HG03045 (cell line): ENCODE measurements at regions not wholly inside any gene's neighbourhood (a gene's known extent, or its start where the extent isn't known, plus 50 kb on each side); places are given as distances from the start of the nearest gene placed in this dataset.

Source experiments
- ATAC-seq: cut with Tn5 transposase; IDR thresholded peaks from one replicate; pipeline ENCODE4 v1.9.1; 2021; ENCODE audit warnings: mild to moderate bottlenecking, moderate library complexity; ENCODE audit not compliant: unreplicated experiment

DNA sequence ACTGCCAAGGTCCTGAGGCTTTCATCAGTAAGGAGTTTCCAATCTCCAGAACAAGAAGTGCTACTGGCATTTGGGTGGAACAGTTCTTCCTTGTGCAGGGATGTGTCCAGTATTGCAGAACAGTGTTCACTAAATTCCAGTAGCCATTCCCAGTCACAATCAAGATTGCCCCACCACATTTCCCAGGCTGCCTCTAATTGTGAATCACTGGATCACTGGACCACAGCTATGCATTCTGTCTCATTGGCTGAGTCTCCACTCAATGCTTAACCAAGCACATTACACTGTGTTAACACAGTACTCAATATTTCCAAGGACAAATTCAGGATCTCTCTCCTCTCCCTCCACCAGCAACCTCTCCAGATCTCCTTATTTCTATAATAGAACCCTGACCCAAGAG lies 160.2 kb upstream of the CCDC150 start:
- no peak for ATAC-seq

DNA sequence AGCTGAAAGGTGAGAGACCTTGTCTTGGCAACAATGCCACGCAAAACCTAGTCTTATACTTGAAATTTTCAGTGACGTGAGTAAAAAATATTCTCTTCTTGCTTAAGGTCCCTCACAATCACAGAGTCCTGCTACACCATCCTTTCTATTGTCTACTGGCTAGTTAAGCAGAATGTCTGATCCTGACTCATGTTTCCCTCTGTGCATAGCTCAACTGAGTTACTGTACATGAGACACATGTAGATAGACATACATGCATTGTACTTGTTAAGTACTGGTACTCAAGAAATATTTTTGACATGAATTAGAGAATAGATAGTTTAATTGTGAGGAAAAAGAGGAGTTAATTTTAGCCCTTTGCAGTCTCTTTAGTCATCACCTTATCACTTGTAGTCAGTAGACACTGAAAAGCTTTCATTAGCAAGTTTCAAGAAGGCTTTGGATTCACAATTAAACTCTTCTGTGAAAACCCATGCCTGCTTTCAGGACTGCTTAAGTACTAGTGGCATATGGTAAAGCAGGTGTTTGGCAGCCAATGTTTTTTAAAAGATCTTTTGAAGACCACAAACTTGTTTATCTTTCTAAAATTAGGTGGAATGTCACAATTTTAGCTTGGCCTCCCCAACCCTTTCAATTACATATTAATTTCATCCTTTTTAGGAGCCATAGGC lies 158.7 kb upstream of the CCDC150 start:
- ATAC-seq, result no peak

DNA sequence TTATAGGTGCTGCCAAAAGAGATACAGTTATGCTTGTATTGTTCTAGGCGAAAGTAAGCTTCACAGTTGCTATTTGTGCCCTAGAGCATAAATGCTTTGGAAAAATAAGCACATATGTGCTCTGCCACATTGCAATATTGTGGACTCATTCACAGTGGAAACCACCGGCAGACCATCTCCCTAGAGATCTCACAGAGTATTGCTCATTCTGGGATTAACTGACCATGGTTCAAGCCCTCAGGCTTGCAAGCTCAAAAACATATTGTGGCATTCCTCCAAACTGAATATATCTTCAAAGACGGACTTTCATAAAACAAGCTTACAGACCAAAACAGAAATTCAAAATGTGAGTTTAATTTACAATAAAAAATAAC lies 158.2 kb upstream of the CCDC150 start:
- ATAC-seq, result no peak

DNA sequence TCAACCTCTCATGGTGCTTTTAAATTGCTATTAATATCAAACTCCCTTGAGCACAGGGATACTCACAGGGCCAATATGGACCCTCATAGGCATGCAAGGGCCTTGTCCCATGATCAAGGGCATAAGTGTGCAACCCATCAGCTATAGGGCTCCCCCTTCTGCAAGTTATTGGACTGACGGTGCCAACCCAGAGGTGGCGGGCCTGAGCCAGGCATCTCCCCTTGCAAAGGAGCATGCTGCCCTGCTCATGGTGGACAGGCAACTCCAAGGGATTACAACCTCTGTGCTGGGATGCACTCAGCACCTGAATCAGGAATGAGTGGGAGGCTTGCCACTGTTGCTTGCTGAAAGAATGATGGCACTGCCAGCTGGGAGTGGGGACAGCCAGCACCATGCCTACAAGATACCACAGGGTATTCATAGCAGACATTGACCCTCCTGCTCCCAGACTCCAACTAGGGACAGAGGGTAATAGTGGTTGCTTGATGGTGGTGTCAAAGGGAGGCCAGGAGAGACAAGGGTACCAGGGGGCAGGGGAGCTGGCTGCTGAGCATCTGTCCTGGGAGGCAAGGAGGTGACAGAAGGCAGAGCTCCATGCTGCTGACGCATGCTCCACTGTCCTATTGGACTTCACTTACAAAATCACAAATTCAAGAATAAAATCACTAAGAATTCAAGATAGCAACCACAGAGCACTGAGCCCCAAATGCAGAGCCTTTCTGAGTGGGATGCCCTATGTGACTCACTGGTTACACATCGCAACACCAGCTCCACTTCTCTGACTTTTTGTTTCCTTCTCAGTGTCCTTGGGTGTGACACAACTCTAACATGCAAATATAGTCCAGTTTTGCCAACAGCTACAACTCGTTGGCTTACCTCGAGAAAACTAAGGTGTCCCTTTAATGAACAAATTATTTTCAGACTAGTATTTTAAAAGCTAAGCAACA lies 157.1 kb upstream of the CCDC150 start:
- ATAC-seq, result no peak

DNA sequence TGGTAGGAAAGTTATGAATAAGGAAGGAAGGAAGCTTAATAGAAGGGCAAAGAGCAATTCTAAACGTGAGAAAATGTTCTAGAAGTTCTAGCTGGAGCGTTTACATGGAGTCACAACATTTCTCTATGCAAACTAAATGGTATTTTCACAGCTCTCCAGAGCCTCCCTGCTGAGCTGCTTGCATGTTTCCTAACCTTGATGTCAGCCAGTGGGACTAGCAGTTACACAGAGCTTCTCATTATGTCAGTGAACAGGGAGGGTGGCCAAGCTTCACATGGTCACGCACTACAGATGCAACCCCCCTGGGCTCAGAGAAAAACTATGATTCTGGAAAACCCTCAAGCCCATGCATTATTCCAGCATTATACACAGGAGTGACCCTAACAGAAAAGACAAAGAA lies 153.4 kb upstream of the CCDC150 start:
- ATAC-seq, result no peak

DNA sequence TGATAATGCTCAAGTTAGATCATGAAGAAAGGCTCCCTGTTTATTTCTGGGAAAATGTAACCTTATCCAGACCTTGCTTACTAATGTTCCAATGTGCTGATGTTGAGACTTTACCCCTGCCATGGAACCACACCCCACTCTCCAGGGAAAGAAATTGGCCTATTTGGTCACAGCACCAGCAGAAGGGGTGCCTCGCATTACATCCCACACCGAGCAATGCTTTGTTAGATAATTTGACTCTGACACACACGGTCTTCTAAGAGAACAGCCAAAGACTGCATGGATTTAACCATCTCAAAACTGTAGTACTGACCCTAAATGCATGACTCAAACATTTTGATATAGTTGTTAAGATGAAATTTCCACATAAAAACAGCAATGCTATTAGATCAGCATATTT lies 152.1 kb upstream of the CCDC150 start:
- ATAC-seq, result no peak

DNA sequence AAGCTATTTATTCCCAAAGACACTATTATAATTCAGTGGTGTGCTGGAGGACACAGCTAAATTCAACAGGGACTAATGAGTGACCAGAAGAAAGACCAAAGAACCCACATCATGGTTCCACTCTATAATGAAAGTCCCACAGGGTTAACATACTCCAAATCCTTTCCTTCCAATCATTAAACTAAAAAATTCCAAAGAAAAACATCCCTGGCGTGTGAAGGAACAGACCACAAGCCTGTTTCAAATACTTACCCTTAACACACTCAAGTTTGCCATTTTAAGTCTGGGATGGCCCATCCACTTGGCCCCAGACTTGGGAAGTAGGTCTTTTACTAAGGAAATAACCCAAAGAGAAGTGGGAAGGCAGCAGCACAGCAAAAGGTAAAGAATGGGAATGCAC lies 150.1 kb upstream of the CCDC150 start:
- ATAC-seq, result no peak

DNA sequence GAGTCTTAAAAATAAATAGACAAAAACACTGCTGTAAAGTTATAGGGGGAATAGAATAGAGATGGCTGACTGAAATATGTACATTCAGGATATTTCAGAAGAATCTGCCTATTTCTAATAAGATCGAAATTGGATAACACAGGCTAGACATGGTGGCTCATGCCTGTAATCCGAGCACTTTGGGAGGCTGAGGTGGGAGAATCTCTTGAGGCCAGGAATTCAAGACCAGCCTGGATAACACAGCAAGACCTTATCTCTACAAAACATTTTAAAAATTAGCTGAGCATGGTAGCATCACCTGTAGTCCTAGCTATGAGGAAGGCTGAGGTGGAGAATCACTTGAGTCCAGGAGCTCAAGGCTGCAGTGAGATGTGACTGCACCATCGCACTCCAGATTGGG lies 146.6 kb upstream of the CCDC150 start:
- ATAC-seq, result no peak

DNA sequence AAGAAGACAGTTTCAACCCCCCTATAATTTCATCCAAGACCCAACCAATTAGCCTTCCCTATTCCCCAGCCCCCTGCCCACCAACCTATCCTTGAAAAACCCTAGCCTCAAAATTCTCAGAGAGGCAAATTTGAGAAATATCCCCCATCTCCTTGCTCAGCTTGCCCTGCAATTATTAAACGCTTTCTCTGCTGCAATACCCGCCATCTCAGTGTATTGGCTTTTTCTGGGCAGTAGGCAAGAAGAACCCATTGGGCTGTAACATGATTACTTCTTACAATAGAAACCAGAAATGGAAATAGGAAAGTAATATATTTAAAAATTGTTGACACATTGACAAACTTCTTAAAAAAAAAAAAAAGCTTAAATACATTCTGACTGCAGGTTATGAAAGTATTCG lies 140.6 kb upstream of the CCDC150 start:
- no peak for ATAC-seq

DNA sequence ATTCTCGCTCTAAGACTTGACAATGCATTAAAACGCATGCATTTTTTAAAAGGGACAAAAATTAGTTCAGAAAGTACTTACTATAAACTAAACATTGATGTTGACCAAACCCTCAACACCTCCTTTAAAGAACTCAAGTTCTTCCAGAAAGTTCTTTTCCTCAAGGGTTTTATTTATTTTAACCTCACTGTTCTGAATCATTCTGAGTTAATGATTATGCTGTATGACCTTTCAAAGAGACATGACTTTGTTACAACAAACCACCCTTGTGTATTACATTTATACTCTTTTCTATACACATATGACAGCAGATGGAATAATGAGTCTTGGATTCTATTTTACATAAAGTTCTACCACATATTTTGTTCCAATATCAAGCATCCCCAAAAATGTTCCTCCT lies 139.8 kb upstream of the CCDC150 start:
- no peak for ATAC-seq

DNA sequence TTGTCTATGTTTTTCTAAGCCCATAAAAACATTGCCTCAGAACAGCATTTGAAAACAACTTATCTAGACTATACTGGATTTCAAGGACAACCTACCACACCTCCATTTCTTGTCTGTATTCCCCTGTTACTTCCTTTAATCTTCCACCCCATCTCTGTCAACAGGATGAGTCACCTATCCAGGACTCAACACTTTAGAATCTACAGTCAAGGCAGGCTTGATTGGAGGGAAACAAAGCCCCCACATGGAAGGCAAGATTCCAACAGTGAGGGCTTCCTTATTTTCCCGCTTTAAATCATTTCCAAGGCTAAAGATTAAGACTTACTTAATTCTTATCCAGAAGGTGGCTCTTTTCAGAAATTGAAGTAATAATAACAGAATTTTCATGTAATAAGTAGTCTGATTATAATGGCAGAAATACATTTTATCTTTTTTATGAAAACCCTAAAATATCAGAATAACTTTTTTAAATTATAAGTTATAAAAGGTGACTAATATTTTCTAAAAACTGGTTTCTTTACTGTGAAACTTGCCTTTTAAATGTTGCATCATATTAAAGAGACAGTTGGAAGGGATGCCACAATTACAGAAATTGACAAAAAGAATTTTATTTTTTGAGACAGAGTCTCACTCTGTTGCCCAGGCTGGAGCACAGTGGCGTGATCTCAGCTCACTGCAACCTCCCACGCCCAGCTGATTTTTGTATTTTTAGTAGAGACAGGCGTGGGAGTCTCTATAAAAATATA lies 138.7 kb upstream of the CCDC150 start:
- no peak for ATAC-seq

DNA sequence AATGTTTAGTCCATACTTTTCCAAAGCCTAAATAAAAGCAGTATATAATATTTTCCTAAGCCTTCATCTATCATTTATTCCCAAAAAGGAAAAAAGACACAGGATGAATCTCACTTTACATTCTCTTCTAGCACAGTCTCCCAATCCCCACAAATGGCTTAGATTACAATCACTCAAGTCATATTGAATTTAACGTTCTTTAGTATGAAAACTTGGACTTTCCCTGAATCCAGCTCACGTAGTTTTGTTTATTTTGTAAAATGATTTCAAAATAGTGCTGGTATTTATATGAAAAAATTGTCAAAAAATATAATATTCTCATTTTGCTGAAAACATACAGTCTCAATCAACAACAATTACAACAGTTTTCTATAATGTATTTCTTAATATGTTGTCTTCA lies 137.7 kb upstream of the CCDC150 start:
- no peak for ATAC-seq

DNA sequence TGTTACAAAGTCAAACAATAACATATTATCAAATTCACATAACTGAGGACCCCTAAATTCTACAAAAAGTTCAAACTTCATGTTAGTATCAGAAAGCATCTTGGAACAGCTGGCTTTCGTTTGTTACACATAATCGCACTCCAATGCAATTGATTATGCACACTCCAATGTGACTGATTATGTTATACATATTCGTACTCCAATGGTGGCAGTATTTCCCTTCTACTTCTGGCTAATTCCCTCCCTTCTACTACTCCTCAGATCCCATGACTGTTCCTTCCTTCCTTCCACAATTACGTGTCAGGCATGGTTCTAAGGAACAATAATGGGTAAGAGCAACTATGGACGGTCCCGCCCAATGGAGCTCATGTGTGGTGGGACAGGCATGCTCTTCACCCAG lies 137.1 kb upstream of the CCDC150 start:
- ATAC-seq, result no peak

DNA sequence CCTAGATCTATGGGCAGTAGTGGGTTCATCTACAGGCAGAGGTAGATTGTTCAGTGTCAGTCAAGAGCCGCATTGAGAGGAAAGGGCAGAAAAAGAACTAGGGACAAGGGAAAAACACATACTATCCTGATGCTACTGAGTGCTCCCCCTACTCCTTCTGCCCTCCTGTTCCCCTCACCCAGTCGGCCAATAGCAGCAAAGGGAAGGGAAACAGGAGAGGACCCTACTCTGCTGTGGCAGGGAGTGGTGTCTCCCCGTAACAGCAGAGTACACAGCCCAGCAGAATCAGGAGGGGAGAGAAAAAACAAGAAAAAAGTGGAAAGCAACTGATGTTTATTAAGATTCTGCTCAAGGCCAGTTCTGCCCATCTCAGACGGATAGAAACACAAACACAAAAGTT lies 136.1 kb upstream of the CCDC150 start:
- no peak for ATAC-seq

DNA sequence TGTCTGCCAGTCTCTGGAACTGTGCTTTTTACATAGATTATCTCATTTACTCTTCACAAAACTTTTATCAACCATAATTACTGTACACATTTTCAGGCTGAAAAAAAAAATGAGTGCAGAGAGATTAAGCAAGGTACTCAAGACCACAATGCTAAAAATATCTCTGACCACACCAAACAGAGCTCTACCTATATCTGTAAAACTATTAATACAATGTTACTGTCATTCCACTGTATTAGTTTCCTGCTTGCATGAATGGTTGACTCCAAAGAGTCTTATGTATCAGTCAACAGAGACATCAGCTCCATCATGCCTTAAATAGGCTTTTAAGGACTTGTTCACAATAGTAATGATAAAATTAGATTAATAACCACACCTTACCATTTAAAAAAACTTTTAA lies 134.7 kb upstream of the CCDC150 start:
- no peak for ATAC-seq

DNA sequence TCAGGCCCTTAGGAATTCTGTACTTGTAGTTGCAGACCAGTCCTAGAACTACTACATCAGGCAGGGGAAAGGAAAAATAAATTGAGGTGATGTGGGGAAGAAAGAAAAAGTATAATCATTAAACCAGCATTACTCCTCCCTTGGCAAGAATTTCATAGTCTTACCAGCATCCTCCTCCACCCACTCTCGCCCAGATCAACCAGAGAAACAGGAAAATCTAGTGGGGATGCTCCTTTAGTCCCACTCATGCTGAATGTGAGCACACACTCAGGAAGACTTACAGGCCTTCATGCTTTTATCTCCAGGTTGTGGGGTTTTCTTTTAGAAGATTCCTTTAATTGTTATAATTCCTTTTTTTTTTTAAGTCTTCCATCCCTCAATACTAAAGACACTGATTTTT lies 129.3 kb upstream of the CCDC150 start:
- ATAC-seq, result no peak

DNA sequence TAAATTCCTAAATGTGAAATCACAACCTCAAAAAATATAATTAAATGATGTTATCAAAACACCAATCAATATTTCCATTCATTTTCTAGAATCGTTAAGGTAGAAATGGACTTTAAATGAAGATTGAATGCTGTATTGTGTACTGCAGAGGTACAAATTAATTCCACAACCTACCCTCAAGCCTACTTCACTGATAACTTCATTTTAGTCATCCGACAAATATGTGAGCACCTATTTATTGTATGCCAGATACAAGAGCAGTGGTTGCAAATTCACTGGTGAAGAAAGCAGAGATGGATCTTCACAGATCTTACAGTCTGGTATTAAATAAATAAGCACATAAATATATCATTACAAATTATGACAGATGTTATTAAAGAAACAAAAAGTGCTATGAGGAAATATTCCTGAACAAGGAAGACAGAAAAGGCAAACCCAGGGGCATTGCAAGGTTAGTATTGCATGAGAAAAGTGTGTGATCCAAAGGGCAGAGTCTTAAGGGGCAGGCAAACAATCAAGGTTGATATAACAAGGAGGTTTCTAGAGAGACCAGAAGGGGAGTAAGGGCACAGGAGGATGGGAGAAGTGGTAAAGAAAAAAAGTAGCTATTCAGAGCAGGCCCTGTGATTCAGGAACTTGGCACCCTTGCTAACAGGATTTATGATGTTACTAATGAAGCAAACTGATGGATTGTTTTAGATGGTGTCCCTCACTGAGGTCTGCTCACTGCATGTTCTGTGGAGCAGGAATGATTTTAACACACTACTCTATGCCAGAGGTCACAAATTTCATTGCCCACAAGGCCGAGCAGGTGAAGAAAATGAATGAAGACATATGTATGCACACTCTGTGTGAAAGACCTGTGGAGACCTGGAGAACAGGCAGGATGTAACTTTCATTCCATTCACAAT lies 128.0 kb upstream of the CCDC150 start:
- no peak for ATAC-seq

DNA sequence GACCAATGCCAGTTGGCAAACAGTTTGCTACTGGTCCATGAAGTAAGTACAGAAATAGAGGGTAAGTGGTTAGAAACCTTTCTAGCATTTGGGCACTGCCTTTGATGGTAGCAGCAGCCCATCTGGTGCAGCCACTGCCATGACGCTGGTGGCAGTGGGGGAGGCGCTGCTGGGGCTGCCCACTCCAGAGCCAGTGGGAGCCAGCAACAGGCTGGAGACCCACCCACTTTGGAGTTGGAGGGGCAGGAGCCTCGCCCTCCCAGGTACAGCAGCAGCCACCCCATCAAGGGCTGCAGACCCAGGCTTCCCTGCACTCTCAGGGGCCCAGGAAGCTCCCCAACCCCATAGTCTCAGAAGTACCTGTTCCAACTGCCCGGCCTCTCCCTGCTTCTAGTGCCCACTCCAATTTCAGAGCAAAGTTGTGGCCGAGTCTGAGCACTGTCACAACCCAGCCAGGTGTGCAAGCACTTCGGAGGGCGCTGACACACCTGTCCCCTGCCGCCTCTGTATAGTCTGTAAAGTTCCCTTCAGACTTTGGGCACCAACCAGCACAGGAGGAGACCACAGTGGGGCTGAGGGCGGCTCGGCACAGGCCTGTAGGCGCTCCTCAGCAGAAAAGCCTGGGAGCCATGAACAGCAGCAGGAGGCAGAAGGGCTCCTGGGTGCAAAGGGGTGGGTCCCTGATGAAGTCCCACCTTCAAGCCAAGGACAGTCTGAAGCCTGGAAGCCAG lies 125.6 kb upstream of the CCDC150 start:
- no peak for ATAC-seq

DNA sequence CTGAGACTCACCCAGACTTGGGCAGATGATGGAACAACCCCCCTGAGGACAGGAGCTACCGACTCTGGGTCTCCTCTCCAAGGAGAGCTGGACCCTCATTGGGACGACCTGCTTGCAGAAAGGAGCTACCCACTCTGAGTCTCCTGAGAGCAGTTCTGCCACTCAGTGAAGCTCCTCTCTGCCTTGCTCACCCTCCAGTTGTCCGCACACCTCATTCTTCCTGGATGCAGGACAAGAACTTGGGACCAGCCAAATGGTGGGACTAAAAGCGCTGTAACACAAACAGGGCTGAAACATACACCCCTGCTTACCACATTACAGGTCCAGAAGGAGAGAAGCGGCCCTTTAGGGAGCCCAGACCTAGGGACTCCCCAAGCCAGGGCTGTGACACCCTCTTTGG lies 124.9 kb upstream of the CCDC150 start:
- ATAC-seq, result no peak

DNA sequence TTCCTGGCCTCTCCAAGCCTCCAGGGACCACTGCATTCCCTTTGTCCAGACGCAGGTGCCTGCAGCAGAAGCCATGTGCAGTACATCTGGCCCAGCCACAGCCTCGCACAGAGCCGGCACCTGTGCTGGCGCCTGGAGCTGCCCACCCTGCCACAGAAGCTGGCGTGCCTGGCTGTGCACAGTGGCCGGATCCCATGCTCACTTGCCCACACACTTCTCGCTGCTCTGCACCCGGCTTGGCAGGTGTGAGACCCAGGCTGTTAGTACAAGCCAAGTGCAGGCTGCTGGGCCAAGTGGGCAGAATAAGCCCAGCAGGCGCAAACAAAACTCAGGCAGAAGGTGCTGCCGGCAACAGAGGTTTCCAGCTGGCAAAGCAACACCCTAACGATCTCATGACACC lies 124.5 kb upstream of the CCDC150 start:
- ATAC-seq, result no peak
